GM12878 (cell line): ENCODE measurements at regions not wholly inside any gene's neighbourhood (a gene's known extent, or its start where the extent isn't known, plus 50 kb on each side); places are given as distances from the start of the nearest gene placed in this dataset.

Source experiments
- GABPA ChIP-seq: IDR thresholded peaks from 2 replicates; pipeline ENCODE4 v1.6.1; 2014; ENCODE audit warnings: antibody characterized with exemption, low read depth, mild to moderate bottlenecking, inconsistent platforms
- MYC ChIP-seq: IDR thresholded peaks from 2 replicates; pipeline ENCODE4 v1.6.1; 2011; ENCODE audit warnings: mild to moderate bottlenecking, low read length, moderate library complexity, inconsistent platforms; ENCODE audit not compliant: insufficient read depth, insufficient replicate concordance, insufficient read length, severe bottlenecking

DNA sequence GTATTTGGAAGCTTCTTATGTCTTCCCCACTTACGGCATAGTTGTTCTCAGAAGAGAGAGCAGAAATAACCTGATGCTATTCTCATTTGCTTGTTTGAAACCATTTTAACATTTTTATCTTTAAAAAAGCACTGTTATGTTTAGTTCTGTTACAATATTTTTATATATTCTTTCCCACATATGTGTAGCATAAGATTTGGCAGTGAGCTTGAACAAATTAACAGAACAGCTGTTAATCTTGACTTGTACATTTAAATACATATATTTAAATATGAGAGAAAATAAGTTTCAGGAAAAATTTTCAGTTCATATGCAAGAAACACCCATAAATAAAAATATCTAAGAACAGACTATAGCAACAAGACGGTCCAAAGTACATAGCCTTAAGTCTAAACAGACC lies 431.7 kb upstream of the IRAK1BP1 start:
- no peak for TF ChIP-seq GABPA
- no peak for TF ChIP-seq MYC
